GM19239 (cell line): ENCODE measurements at regions not wholly inside any gene's neighbourhood (a gene's known extent, or its start where the extent isn't known, plus 50 kb on each side); places are given as distances from the start of the nearest gene placed in this dataset.

Experiments
- DNase-seq: peaks from one replicate; pipeline ENCODE4 v3.0.0; 2011; ENCODE audit warnings: low spot score; ENCODE audit not compliant: insufficient read length
- FAIRE-seq: peaks from 2 replicates; lab custom pipeline; 2011; peaks lifted over from hg19 to GRCh38; lab: Jason Lieb, UNC

DNA sequence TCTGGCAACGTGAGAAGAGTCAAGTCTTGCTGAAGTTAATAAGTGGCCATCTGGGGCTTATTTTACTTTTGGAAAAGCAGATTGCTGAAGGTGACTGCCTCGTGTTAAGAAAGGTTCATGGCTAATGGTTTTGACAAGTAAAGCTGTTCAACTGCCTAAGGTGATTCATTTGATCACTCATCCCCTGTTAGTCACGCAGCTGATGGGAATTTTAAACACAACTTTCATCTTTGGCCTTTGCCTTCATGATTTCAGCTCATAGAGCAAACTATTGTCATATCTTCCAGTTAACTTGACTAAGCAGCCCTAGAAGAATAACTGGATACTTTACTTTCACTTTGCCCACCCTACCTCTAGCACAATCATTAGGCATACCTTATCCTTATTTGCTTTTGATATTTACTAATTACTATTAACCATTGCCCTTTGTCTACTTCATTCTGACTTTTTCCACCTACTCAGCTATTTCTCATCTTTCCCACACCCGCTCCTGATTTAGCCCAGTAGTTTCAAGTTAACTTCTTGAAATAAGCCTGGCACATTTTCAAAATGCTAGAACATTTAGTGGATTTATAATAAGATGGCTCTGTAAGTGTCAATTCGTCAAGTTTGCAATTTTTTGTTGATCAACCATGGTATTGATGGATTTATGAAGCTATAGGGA is 170.6 kb upstream of the S100G start:
- no peak for FAIRE-seq
- no peak for DNase-seq

DNA sequence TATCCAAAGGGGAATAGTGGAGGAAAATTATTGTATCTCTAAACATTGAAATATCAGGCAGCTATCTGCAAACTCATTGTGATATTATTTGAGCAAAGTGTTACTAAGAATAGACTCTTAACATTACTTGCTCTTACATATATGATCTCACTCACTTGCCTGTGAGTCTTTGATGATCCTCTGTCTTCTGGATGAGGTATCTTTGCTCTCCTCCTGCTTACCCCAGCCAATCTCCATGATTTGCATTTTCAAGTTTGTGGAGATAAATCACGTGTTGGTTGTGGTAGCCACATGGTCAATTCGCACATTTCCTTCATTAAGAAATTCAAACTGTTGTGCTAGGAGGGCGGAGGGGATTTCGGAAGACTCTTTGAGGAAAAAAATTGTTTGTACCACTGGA is 169.9 kb upstream of the S100G start:
- no peak for FAIRE-seq

DNA sequence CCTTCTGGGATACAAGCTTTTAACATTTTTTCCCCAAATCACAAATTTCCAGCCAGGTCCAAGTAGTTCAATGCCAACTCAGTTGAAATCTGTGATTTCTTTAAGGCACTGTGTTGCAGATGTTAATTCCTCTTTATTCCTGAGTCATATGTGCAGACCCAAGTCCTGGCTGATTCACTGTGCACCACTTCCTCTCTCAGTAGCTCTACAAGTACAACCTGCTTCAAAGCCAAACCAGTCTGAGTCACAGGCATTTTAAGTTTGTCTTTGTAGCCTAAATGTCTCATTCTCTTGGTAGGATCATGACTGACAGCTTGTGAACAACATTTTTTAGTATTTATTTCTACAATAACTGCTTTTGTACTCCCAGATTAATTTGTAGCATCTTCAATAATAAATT is 165.6 kb upstream of the S100G start:
- no peak for DNase-seq
- no peak for FAIRE-seq

More for the DNA sequence above, 169.9 kb upstream of the S100G start:
- no peak for DNase-seq

DNA sequence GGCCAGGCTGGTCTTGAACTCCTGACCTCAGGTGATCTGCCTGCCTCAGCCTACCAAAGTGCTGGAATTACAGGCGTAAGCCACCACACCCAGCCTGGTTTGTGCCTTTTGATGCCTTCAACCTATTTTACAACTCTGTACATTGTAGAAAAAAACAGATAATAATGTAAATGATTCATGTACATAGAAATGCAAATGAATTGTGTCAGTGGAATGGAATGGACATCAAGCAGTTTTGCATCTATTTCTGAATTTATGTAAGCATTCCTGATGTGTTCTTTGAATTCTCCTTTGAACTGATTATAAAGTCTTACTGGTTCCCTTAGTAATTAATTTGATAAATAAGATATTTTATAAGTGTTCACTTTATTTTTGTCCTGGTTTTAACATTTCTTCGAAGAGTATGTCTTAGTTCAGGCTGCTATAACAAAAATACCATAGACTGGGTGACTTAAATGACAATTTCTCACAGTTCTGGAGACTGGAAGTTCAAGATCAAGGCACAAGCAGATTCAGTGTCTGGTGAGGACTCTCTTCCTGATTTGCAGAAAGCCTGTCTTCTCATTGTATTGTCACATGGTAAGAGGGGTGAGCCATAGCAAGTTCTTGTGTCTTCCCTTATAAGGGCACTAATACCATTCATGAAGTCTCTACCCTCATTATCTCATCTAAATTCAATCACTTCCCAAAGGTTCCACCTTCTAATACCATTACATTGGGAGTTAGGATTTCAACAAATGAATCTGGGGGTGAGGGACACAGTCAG is 162.2 kb upstream of the S100G start:
- DNase-seq (no peak), FAIRE-seq (no peak)

DNA sequence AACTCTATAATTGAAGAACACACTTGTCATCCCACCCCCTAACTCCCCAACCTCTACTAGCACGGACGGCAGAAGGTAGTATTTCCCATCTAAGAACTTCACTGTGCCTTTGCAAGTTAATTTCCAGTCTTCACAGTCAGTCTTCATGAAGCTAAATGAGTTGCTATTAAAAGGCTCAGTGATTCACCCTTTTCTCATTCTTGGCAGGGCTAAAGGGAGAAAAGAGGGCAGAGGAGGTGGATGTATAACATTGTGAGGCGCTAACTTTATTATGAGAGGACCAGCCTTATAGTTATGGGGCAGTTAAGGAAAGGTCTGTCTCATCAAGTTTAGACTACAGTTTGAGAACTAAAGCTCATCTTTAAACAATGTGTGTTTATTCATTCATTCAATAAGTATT is 161.0 kb upstream of the S100G start:
- FAIRE-seq (no peak), DNase-seq (no peak)

DNA sequence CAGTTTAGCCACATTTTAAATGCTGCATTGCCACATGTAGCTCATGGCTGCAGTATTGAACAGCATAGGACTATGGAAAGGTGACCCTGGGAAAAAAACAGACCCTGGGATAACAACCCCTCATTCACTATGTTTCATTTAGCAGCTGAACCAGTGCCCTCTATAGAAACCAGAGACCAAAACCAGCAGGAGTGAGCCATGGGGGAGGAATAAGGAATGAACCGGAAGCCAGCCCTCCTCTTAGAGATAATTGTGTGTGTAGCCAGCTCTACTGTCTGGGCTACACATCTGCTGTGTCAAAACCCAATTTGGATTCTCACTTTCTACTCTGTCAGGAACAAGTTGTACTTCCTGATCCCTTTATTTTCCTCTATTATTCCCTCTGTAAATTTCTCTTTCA is 158.5 kb upstream of the S100G start:
- DNase-seq (no peak), FAIRE-seq (no peak)

DNA sequence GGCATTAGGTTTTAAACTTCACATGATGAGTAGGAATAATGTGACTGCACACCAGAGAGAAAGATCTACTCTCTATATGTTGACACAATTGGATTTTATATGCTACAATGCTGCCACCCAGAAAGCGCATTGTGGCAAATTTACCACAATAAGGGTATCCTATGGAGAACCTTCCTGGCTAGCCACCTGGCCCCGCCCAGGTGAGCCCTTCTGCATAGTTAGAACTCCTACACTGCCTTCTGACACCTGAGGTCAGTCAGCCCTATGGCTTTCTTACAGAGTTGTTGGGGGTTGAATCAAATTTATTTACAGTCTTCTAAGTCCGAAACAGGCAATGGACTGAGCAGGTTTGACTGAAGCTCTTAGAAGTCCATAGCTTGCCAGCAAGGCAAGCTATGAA is 153.8 kb upstream of the S100G start:
- DNase-seq (no peak), FAIRE-seq (no peak)

DNA sequence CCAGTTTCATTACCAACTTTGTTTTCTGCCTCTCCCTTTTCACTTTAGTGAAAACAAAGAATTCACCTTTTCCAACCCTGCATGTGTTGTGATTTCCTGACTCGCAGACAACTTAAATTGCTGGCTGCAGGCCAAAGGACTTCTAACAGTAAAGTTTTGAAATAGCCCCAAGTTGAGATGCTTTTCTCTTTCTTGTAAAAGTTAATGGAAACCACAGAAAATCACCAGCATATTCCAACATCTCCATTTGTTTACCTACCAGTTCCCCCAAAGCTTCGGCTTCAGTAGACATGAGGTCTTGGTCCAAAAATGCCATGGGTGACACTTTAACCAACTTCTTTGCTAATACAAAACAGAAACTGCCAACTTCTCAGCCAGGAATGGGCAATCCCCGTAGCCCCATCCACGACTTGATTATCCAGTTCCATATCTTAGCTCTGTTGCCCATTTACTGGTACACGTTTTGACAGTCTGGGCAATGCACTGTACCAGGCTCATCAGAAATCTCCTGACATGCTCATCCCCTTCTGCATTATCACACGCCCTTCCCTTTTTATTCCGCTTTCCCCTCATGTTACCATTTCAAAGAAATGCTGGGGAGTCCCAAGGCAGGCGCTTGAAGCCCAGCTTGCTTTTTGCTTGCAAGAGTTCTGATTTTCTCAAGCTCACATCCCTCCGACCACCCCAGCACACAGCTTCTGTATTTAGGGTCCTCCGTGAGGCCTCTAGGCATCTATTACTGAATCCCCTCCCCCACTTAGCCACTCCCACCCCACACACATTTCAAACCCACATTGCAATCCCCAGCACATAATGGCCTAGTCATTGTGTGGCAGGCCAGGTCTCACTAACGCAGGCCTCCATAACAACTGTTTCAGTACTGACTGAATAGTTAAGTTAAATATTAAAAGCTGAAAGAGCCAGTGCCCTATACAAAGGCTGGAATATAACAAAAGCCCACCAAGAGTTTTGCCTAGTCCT is 137.9 kb upstream of the S100G start:
- FAIRE-seq = no peak
- no peak for DNase-seq

DNA sequence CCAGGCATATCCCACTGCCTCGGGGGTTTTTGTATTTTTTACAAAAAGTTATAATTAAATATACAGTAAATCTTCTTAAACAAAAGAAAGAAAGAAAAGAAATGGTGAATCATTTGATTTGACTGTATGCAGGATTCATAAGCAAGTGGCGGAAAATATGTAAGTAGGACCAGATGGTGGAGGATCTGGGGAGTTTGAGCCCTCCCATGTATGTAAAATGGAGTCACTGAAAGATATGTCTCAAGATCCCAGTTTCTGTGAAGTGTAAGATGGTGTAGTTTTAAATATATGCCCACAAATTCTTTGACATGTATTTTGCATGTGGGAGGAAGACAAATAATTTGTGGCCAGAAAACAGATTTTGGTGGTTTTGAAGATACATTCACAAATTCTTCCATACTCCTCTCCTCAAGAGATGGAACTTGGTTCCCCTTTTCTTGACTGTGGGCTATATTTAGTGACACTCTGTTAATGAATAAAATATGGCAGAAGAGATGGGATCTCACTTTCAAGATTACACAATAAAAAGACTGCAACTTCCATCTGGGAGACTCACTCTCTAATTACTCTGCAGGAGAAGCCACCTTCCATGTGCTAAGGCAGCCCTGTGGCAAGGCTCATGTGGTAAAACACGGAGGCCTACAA is 133.6 kb upstream of the S100G start:
- no peak for DNase-seq
- no peak for FAIRE-seq

DNA sequence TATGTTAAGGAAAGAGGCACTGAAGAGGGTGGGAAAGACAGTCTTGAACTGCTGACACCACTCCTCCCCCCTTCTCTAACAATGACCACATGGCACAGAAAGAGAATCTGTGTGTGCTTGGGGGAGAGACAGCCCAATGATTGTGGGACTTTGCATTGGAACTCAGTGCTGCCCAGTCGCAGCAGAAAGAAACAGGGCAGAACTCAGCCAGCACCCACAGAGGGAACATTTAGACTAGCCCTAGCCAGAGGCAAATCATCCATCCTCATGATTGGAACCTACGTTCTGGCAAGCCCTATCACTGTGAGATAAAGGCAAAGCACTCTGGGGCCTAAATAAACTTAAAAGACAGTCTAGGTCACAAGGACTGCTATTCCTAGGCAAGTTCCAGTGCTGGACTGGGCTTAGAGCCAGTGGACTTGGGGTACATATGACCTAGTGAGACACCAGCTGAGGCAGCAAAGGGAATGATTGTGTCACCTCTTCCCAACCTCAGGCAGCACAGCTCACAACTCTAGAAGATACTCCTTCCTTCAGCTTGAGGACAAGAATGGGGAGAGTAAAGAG is 132.8 kb upstream of the S100G start:
- DNase-seq (no peak), FAIRE-seq (no peak)

DNA sequence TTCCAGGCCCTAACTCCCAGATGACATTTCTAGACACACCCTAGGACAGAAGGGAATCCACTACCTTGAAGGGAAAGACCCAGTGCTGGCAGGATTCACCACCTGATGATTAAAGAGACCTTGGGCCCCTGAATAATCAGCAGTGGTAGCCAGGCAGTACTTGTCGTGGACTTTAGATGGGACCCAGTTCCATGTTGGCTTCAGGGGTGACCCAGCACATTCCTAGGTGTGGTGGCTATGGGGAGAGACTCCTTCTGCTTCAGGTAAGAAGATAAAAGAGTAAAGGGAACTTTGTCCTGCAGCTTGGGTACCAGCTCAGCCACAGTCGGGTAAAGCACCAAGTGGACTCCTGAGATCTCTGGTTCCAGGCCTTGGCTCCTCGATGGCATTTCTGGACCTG is 131.8 kb upstream of the S100G start:
- FAIRE-seq = no peak
- DNase-seq = no peak

DNA sequence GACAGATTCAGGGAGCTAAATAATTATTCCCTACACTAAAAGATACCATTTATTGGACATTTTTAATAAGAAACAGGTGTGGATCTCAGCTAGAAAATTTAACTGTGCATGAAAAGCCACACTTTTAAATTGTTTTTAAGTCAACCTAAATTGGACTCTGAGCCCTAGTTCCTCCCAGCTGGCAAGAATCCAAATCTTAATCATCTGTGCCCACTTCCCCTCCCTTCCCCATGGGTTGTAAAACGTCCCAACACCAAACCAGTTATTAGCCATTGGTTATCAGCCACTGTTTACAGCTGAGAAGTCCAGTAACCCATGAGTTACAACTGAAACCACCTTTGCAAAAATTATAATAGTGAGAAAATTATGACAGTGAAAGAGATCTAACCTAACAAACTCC is 125.6 kb upstream of the S100G start:
- DNase-seq = no peak
- FAIRE-seq = no peak

DNA sequence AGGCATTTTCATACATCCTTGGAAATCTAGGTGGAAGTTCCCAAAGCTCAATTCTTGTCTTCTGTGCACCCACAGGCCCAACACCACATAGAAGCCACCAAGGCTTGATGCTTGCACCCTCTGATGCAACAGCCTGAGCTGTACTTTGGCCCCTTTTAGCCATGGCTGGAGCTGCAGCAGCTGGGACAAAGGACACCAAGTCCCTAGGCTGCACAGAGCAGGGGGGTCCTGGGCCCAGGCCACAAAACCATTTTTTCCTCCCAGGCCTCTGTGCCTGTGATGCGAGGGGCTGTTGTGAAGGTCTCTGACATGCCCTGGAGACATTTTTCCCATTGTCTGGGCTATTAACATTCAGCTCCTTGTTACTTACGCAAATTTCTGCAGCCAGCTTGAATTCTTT is 124.0 kb upstream of the S100G start:
- FAIRE-seq (no peak), DNase-seq (no peak)

DNA sequence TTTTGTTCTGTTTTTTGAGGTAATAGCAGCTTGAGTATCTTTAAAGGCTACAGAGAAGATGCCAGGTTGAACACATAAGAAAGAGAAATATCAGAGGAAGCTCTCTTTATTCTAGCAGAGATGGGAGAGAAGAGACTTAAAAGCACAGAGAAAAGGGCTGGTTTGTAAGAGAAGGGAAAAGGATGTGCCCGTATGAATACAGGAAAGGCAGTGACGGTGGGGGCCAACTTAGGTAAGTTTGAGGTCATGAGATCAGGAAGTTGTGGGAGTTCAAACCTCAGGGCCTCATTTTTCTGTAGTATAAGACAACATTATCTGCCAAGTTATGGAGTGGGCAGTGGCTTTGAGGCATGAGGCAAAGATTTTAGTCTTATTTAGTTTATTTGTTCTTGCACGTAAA is 121.3 kb upstream of the S100G start:
- no peak for FAIRE-seq
- no peak for DNase-seq
